HAP-1 (cell line): ENCODE measurements at regions not wholly inside any gene's neighbourhood (a gene's known extent, or its start where the extent isn't known, plus 50 kb on each side); places are given as distances from the start of the nearest gene placed in this dataset.

Source experiments
- DNase-seq, 2 experiments: peaks; one replicate each; pipeline ENCODE4 v3.0.0-alpha.2; 2016 to 2020; ENCODE audit warnings: low spot score in 2 of 2
- H3K27me3 ChIP-seq: fragments of 250-450 bp; sonication (Bioruptor Pico); 2 replicates; pipeline ENCODE4 v1.5.1; 2020; ENCODE audit warnings: low read depth, mild to moderate bottlenecking, moderate library complexity
- H3K36me3 ChIP-seq: fragments of 250-450 bp; sonication (Bioruptor Pico); replicated peaks from 2 replicates; pipeline ENCODE4 v1.5.1; 2020; ENCODE audit warnings: mild to moderate bottlenecking
- H3K4me1 ChIP-seq: fragments of 250-450 bp; sonication (Bioruptor Pico); 2 replicates; pipeline ENCODE4 v1.5.1; 2020; ENCODE audit warnings: mild to moderate bottlenecking
- H3K4me3 ChIP-seq: fragments of 250-450 bp; sonication (Bioruptor Pico); 2 replicates; pipeline ENCODE4 v1.5.1; 2020; ENCODE audit warnings: mild to moderate bottlenecking, moderate library complexity
- H3K9me3 ChIP-seq: fragments of 250-450 bp; sonication (Bioruptor Pico); 2 replicates; pipeline ENCODE4 v1.5.1; 2020; ENCODE audit warnings: mild to moderate bottlenecking, moderate library complexity
- in situ Hi-C: fragments of 300-500 bp; cut with MboI; formaldehyde crosslinking; loops from 3 replicates; pipeline ENCODE4 v1.14.3; 2020; ENCODE audit warnings: low sequenced_read_pairs, inconsistent platforms, mixed read lengths

DNA sequence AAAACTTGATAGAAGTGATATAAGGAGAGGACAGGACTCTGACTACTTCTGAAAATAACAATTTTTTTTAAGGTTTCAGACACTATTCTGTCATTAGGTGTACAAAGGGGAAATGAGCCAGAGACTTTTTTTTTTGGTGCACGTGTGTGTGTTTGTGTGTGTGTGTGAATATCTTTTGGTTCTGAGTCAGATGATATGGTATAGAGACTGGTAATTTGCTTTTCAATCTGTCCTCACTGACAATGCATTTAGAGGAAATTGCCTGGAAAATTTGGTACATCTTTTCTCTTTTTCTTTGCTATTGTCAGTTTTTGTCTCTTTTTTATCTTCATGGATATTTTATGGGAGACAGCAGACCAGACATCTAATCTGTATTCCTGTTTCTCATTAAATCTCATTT is 59.3 kb downstream of the DDIT4L start:
- no peaks in the 10 kb centered on the region for H3K4me1 ChIP-seq
- no peaks in the 10 kb centered on the region for H3K36me3 ChIP-seq
- no peaks in the 10 kb centered on the region for H3K27me3 ChIP-seq
- H3K9me3 ChIP-seq = no peaks in the 10 kb centered on the region
- DNase-seq = no peak
- in situ Hi-C loops = no loop called here
- H3K4me3 ChIP-seq = no peak overlapping the region

GRCh38 chr4:100130491-100130890 is 59.8 kb downstream of the DDIT4L start:
- no peak for DNase-seq
- Histone ChIP-seq H3K9me3 (no peaks in the 10 kb centered on the region), H3K27me3 (no peaks in the 10 kb centered on the region), H3K36me3 (no peaks in the 10 kb centered on the region), H3K4me1 (no peaks in the 10 kb centered on the region), H3K4me3 (no peak overlapping the region)
- in situ Hi-C loops = no loop called here

GRCh38 chr4:100129774-100130173 is 60.5 kb downstream of the DDIT4L start:
- no peak for DNase-seq
- in situ Hi-C loops = no loop called here
- H3K4me3 ChIP-seq = no peak overlapping the region
- no peaks in the 10 kb centered on the region for H3K4me1 ChIP-seq
- no peaks in the 10 kb centered on the region for H3K27me3 ChIP-seq
- no peaks in the 10 kb centered on the region for H3K9me3 ChIP-seq
- no peaks in the 10 kb centered on the region for H3K36me3 ChIP-seq

GRCh38 chr4:100128338-100128737 is 61.9 kb downstream of the DDIT4L start:
- H3K36me3 ChIP-seq = no peaks in the 10 kb centered on the region
- no peak for DNase-seq
- no peaks in the 10 kb centered on the region for H3K27me3 ChIP-seq
- no peaks in the 10 kb centered on the region for H3K4me1 ChIP-seq
- H3K4me3 ChIP-seq = no peak overlapping the region
- H3K9me3 ChIP-seq = no peaks in the 10 kb centered on the region
- in situ Hi-C loops = no loop called here

DNA sequence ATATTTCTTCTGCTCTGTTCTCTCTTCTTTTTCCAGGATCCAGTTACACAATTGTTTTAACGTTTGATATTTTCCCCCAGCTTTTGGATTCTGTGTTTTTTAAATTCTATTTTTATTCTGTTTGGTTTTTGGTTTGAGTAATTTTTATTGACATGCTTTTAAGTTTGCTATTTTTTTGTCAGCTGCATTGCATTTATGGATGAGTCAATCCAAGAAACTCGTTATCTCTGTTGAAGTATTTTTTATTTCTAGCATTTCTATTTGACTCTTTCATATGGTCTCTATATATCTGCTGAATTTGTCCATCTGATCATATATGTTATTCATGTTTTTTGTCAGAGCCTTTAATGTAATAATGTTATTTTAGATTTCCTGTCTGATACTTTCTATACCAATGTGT is 65.6 kb downstream of the DDIT4L start:
- Histone ChIP-seq H3K27me3 (no peaks in the 10 kb centered on the region), H3K4me1 (no peaks in the 10 kb centered on the region), H3K4me3 (no peak overlapping the region), H3K9me3 (no peaks in the 10 kb centered on the region), H3K36me3 (no peaks in the 10 kb centered on the region)
- DNase-seq = no peak
- in situ Hi-C loops = no loop called here

DNA sequence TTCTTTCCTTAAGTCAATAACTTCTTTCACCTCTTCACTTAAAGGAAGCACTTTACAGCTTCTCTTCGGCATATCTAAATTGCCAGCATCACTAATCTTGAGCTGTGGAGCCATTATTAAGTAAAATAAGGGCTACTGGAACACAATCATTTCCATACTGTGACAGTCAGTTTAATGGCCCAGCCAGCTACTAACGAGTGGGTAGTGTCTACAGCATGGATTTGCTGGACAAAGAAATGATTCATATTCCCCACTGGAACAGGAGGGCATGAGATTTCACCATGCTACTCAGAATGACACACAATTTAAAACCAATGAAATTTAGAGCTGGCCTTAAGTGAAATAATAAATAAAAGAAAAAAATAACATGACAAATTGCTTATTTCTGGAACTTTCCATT is 72.1 kb downstream of the DDIT4L start:
- Histone ChIP-seq H3K27me3 (no peaks in the 10 kb centered on the region), H3K36me3 (no peaks in the 10 kb centered on the region), H3K4me1 (peaks cover 1% of the 10 kb centered on the region), H3K4me3 (no peak overlapping the region), H3K9me3 (no peaks in the 10 kb centered on the region)
- DNase-seq = peak; percentile 19 to 35
- in situ Hi-C loops = no loop called here

GRCh38 chr4:100117750-100118149 is 72.5 kb downstream of the DDIT4L start:
- in situ Hi-C loops = no loop called here
- Histone ChIP-seq H3K4me1 (peaks cover 3% of the 10 kb centered on the region), H3K27me3 (no peaks in the 10 kb centered on the region), H3K4me3 (no peak overlapping the region), H3K9me3 (no peaks in the 10 kb centered on the region), H3K36me3 (no peaks in the 10 kb centered on the region)
- peak in 1 of 2 experiments; percentile 18 for DNase-seq

- Histone ChIP-seq H3K4me3 (no peak overlapping the region), H3K36me3 (no peaks in the 10 kb centered on the region), H3K9me3 (no peaks in the 10 kb centered on the region), H3K27me3 (no peaks in the 10 kb centered on the region), H3K4me1 (peaks cover 3% of the 10 kb centered on the region)
- in situ Hi-C loops = no loop called here
- no peak for DNase-seq
Observed at GRCh38 chr4:100114909-100115308, 75.4 kb downstream of the DDIT4L start.

DNA sequence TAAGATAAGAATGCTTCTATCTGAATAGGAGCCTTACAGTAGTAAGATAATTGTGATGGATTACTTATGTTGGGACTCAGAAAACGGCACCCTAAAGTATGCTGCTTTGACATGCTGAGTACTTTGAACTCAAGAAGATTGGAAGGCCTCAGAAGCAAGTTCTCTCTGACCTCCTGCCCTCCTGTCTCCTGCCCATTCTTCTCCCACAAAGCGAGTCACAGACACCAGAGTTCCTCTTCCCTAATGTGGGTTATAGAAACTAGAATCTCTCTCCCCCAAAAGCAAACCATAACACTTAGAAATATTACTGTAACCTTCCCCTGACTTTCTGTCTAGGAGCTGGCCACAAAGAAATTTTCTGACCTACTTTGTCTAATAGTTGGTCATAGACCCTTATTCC is 76.5 kb downstream of the DDIT4L start:
- in situ Hi-C loops = no loop called here
- Histone ChIP-seq H3K4me1 (peaks cover 3% of the 10 kb centered on the region), H3K27me3 (no peaks in the 10 kb centered on the region), H3K4me3 (no peak overlapping the region), H3K36me3 (no peaks in the 10 kb centered on the region), H3K9me3 (no peaks in the 10 kb centered on the region)
- DNase-seq = peak in 1 of 2 experiments; percentile 17

DNA sequence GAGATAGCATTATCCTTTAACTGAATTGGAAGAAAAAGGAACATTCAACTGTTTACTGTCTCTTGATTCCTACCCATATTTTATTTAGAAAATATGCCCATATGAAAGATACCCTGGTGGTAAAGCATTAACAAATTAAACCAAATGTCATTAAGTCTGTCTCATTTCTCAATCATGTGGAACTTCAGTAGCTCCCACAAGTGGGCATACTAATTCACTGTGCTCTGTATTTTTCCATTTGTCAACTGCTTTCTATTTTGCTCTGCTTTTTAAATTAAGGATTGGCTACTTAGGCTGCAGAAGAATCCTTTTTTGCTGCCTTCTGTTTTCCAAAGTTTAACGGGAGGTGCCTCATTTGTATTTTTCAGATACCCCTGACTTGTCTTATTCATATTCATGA is 77.2 kb downstream of the DDIT4L start:
- Histone ChIP-seq H3K4me3 (no peak overlapping the region), H3K9me3 (no peaks in the 10 kb centered on the region), H3K4me1 (peaks cover 3% of the 10 kb centered on the region), H3K36me3 (no peaks in the 10 kb centered on the region), H3K27me3 (no peaks in the 10 kb centered on the region)
- no peak for DNase-seq
- in situ Hi-C loops = no loop called here

- Histone ChIP-seq H3K27me3 (no peaks in the 10 kb centered on the region), H3K36me3 (no peaks in the 10 kb centered on the region), H3K4me1 (peaks cover 3% of the 10 kb centered on the region), H3K9me3 (no peaks in the 10 kb centered on the region), H3K4me3 (no peak overlapping the region)
- no peak for DNase-seq
- in situ Hi-C loops = no loop called here
Observed at GRCh38 chr4:100109921-100110320, 80.3 kb downstream of the DDIT4L start.

DNA sequence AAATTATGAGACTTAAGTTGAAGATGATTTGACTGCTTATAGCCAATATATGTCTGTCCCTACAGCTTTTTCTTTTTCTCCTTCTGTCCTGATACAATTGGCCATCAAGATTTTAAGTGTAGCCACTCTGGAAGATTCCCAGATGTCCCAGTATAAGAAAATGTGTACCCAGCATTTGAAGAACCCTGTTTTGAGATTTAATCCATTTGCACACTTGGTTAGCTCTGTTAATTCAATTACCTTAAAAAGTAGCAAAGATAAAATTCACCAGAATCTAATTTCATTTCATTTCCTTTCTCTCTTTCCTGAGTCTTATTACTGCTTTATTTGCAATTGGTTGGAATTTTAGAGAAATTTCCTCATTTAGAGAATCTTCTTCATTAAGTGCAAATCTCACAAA is 81.4 kb downstream of the DDIT4L start:
- in situ Hi-C loops = no loop called here
- H3K4me3 ChIP-seq = no peak overlapping the region
- H3K36me3 ChIP-seq = no peaks in the 10 kb centered on the region
- H3K9me3 ChIP-seq = no peaks in the 10 kb centered on the region
- DNase-seq = no peak
- no peaks in the 10 kb centered on the region for H3K27me3 ChIP-seq
- peaks cover 3% of the 10 kb centered on the region for H3K4me1 ChIP-seq

DNA sequence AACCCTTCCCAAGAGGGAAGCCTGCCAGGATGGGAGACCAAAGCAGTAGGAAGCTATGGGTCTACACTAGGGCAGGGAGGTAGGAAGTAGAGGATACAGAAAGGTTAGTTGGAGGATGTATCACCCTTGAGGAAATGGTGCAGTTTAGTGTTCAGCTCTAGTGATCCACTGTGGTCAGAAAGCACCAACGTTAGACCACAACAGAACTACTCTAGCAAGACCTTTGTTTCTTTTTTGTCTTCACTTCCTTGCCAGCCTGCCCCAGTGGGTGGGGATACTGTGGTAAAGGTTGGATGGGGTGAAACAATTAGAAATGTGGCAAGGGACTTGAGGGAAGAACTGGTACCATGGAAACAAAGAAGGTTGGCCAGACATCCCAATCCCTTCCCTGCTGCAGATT is 83.3 kb downstream of the DDIT4L start:
- no peak for DNase-seq
- H3K27me3 ChIP-seq = no peaks in the 10 kb centered on the region
- H3K36me3 ChIP-seq = no peaks in the 10 kb centered on the region
- no peaks in the 10 kb centered on the region for H3K4me1 ChIP-seq
- H3K4me3 ChIP-seq = no peak overlapping the region
- in situ Hi-C loops = no loop called here
- H3K9me3 ChIP-seq = no peaks in the 10 kb centered on the region

DNA sequence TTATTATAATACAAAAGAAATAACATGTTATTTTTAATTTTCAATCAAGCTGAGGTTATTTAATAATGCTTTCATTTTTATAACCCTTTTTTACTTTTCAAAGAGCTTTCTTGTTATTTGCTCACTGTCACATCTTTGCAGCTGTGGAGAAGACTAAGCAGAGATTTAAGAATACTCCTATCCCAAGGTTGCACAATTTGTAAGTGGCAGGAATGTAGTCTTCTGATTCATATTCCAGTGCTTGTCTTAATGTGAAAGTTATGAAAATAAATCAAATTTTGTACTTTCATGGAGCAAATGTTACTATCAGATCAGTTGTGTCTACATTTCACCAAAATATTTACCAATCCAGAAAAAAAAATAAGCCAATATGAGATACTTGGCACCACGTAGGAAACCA is 86.6 kb downstream of the DDIT4L start:
- Histone ChIP-seq H3K36me3 (no peaks in the 10 kb centered on the region), H3K4me1 (no peaks in the 10 kb centered on the region), H3K4me3 (no peak overlapping the region), H3K27me3 (no peaks in the 10 kb centered on the region), H3K9me3 (no peaks in the 10 kb centered on the region)
- in situ Hi-C loops = no loop called here
- DNase-seq = no peak

DNA sequence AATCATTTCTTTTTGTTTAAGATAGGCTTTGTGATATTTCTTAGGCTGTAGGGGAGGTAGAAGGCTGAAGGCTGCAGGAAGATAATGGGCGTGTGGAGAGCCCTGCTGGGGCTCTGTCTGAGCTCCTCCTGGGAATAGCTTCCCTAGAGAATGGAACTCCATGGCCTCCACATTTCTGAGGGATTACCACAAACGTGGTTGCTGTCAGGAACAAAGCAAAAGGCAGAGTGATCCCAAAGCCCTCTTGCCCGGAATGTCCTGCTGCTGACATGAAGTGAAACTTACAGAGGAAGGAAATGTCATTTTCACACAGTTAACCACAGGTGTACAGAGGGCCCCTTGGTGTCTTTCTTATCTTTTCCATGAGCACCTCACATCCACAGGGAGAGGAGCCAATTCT is 89.3 kb downstream of the DDIT4L start:
- Histone ChIP-seq H3K4me1 (no peaks in the 10 kb centered on the region), H3K9me3 (no peaks in the 10 kb centered on the region), H3K27me3 (no peaks in the 10 kb centered on the region), H3K36me3 (no peaks in the 10 kb centered on the region), H3K4me3 (no peak overlapping the region)
- in situ Hi-C loops = no loop called here
- no peak for DNase-seq
